Heart left ventricle (tissue), 13 donors: ENCODE measurements at regions not wholly inside any gene's neighbourhood (a gene's known extent, or its start where the extent isn't known, plus 50 kb on each side); places are given as distances from the start of the nearest gene placed in this dataset.

Source experiments
- POLR2A ChIP-seq, 2 donors: fragments of 450-650 bp; IDR thresholded peaks; one replicate each; pipeline ENCODE4 v1.6.1; 2017; ENCODE audit warnings: antibody characterized with exemption in 2 of 2, mild to moderate bottlenecking in 2 of 2, moderate library complexity in 2 of 2
- TF ChIP-seq, protein P1 (sequence below), 12 donors: fragments of 200-600 bp; sonication (generic) in 4 of 12; IDR thresholded peaks; one replicate each; pipeline versions ENCODE4 v1.5.0 to v1.8.0; 2018 to 2022; ENCODE audit warnings: antibody characterized with exemption in 12 of 12, mild to moderate bottlenecking in 5 of 12
- donor health status: ischemic (EF 13 %, LVEDD 7.1; RV severe dilation, severe dysfunction).
- donor health status: DM: no; HTN: yes; CAD: no.
- donor health status: DM: no; HTN: no; CAD: no.
- donor health status: ischemic (EF 25% LVEDD 6.9; RV normal size, moderate dysfunction).
- donor health status: ischemic (EF 25% LVEDD 5.7; RV mildly dilated, moderate dysfunction).
- donor health status: ischemic (EF 35%, LVEDD 5.7; RV mildly dilated, moderate dysfunction).
- donor health status: nonischemic (EF 11% LVEDD 7.7; RV severe dilation, severe dysfunction).
- donor health status: DM: yes; HTN: yes; CAD: no.
- donor health status: PGD.
- donor health status: ischemic (EF 29% LVEDD 5.4; RV normal size, mild dysfunction).
- donor health status: nonischemic (EF 23%, LVEDD 6.1; RV moderate dilation, normal function).

DNA sequence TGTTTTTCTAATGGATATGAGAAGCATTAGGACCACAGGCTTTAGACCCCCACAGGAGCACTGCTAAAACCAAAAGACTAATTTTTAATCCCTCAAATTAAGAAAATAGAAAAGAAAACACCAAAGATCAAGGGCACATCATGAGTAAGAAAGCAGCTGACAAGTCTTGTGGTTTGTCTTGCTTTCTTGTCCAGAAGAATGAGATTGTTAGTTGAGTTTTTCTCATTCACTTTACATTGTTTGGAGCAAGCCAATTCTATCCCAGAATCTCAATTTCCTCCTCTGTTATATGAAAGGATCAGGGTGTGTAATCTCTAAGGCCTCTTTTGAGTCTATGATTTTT lies 899.0 kb downstream of the KCNJ2 start:
- TF ChIP-seq POLR2A (IDR thresholded peaks at IDR 0.05): no peak
- TF ChIP-seq, protein P1, sequence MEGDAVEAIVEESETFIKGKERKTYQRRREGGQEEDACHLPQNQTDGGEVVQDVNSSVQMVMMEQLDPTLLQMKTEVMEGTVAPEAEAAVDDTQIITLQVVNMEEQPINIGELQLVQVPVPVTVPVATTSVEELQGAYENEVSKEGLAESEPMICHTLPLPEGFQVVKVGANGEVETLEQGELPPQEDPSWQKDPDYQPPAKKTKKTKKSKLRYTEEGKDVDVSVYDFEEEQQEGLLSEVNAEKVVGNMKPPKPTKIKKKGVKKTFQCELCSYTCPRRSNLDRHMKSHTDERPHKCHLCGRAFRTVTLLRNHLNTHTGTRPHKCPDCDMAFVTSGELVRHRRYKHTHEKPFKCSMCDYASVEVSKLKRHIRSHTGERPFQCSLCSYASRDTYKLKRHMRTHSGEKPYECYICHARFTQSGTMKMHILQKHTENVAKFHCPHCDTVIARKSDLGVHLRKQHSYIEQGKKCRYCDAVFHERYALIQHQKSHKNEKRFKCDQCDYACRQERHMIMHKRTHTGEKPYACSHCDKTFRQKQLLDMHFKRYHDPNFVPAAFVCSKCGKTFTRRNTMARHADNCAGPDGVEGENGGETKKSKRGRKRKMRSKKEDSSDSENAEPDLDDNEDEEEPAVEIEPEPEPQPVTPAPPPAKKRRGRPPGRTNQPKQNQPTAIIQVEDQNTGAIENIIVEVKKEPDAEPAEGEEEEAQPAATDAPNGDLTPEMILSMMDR (IDR thresholded peaks at IDR 0.05): no peak
